GM19351 (cell line): ENCODE measurements at regions not wholly inside any gene's neighbourhood (a gene's known extent, or its start where the extent isn't known, plus 50 kb on each side); places are given as distances from the start of the nearest gene placed in this dataset.

ENCODE experiments used
- ATAC-seq: cut with Tn5 transposase; IDR thresholded peaks from one replicate; pipeline ENCODE4 v1.9.1; 2021; ENCODE audit warnings: mild to moderate bottlenecking, moderate library complexity; ENCODE audit not compliant: unreplicated experiment

DNA sequence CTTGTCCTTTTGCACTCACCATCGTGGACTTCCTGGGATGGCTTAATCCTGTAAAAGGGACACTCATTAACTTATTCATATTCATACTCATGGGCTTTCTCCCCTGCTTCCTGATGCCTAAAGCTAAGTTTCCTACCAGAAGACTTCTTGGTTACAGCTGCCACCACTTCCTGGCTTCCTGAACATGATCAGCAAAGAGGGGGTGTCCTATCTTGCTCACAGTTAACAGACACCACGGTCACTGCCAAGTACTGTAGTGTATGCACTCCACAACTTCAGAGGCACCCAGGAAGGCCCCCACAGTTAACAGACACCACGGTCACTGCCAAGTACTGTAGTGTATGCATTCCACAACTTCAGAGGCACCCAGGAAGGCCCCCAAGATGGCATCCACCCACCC lies 177.8 kb downstream of the SIPA1L2 start:
- no peak for ATAC-seq

DNA sequence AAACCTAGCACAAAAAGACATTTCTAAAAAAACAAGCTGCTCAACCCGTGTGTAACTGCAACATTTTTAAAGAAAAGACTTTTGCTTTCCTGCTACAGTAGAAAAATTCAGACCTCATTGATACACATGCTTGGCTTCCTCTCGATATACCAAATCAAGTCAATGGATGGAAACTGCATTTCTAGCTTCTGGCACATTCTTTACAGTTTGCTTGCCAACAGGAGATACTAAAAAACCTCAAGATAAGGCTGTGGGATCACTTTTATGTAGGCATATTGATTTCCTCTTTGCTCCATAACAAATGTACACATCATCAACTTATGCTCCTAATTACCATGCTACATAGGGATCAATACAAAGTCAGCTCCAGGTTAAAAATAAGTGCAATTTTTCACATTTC lies 178.4 kb downstream of the SIPA1L2 start:
- ATAC-seq, result no peak

DNA sequence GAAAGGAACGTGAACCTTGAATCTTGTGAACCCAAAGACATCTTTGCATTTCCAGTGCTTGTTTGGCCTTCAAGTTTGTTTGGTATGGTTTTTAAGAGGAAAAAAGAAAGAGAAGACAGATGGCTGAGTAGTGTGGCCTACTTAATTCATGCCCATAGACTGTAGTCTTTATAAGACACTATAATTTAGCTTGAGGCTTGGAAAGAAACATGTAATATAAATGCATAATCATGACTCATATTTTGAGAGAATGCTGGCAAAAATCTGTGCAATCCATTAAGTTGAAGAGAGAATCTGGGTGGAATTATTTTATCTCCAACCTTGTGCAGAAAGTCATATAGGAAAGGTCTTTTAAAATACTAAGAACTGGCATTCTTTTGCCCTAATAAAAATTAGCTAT lies 179.3 kb downstream of the SIPA1L2 start:
- no peak for ATAC-seq

DNA sequence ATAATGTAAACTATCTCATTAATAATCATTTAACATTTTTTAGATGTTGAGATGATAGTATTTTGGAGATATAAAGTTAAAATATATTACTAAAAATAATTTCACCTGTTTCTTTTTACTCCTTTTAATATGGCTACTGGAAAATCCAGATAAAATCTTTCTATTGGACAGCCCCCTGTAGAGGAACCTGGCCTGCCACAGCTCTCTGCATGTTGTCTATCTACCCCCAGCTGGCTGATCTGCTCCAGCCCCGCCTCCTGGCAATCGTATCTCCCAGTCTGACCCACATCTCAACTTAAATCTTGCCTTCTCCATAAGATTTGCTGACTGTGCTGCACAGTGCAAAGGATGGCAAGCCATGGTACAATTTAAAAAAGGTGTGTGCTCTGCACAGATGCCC lies 182.8 kb downstream of the SIPA1L2 start:
- no peak for ATAC-seq

DNA sequence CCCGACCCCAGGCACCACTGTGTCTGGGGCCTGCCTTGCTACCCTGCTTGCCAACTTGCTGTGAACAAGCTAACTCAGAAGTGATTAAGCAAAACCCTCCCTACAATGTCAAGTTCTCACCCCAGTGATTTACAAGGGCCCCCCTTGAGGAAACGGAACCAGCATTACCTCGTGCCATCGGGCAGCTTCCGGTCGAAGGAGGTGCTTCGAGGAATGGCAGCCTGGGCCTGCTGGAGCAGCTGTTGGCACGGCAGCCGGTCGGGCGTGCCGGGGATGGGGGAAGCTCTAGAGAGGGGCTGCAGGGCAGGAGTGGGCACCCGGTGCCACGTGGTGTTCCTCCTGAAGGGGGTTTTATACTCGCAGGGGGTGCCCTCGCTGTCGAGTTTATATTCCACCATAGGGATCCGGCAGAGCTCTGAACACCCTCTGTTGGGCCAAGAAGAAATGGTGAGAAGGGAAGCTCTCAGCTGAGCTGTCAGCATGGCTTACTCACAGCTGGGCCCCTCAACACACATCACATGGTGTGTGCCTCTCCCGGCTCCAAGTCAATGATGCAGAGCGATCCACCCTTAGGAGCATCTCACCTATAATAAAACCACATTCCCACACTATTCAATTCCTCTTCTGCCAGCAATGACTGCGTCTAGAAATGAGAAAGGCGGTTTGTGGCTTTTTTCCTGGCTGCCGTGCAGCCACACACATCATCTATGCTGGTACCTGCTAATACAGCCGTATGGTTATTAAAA lies 184.4 kb downstream of the SIPA1L2 start:
- ATAC-seq, result no peak

DNA sequence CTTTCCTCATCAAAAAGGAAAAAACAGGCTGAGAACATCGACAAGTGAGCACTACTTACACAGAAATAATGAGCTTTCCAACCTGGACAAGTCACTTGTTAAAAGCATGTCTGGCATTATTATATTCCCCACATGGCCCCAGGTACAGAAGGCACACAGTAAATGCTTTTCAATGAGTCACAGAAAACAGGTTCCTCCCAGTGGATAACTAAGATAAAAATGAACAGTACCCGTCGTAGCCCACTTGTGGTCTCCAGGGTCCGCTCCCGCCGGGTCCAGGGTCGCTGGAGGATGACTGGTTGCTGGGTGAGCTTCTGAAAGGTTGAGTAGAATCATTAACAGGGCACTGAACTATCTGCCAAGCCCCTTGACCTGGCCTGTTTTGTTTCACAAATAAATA lies 186.6 kb downstream of the SIPA1L2 start:
- no peak for ATAC-seq

DNA sequence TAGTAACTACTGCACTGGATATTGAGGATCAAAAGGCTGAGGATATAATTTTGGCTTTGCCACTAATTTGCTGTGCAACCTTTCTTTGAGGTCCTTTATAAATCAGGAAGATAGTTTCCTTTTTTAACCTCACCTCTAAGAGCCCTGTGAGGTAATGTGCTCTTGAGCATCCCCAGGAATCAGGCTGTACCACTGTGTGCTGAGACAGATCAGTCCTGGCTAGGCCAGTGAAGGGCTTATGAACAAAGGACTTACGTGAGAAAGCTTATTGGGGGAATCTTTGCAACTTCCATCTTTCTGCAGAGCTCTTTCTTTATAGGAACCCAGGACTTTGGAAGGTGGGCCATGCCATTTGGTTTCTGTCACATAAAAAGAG lies 188.9 kb downstream of the SIPA1L2 start:
- ATAC-seq, result no peak

DNA sequence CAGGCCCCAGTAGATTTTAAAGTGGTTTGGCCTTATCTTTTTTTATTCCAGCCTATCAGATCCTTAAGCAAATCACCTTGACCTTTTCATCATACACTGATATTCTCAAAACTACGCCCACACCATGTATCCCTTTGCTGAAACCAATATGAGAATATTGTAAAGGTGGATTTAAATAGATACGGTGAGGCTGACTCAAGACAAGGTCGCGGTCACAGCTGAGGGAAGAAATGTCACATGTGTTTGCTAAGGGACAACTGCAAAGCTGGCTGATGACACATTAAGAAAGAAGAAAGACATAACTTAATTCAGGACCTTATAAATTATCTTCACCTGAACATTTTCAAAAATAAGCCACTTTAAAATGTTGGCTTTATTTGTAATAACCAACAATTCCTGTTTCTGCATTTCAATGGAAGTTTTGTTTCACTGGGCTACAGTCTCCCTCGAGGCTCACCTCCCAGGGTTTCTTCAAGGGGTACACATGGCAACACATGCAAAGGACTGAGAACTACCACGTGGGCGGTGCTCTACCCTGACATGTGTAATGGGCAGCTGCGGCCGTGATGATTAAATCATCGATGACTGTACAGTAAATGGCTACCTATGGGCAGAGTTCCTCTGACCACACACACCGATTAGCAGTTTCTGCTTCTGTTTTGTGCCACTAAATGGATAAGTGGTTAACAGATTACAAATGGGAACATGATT lies 189.5 kb downstream of the SIPA1L2 start:
- peak; percentile 88 for ATAC-seq

DNA sequence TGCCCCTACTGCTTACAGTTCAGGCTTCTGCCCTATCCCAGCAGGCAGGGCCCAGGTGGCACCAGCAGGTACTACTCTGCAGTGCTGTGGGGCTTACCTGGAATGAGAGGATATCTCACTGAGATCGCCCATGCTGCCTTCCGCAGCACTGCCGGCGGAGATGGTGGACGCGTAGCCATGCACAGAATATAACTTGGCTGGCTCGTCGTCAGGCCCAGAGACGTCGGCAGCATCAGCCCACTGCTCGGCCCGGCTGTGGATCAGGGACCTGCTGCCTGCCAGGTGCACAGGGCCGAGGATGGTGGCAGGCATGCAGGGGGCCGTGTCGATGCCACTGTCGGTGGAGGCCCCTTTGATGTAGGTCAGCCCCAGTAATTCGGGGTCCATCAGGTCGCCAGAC lies 190.9 kb downstream of the SIPA1L2 start:
- ATAC-seq, result no peak

DNA sequence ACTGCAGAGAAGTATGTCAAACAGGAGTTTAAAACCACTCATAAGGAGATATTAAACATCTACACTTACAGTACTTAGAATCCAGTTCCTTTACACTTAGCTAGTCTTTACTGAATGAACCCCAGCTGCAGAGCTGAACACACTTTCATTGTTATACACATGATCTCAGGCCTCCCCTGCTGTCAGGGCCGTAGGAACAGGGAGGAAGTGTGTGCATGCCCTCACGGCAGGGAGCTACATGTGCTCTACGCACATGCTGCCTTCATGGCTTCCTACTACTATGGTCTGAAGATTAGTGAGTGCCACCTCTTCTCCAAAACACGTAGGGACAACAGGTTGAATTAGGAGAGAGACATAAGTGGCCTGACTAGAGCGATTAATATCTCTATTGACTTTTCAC lies 191.5 kb downstream of the SIPA1L2 start:
- ATAC-seq, result no peak

DNA sequence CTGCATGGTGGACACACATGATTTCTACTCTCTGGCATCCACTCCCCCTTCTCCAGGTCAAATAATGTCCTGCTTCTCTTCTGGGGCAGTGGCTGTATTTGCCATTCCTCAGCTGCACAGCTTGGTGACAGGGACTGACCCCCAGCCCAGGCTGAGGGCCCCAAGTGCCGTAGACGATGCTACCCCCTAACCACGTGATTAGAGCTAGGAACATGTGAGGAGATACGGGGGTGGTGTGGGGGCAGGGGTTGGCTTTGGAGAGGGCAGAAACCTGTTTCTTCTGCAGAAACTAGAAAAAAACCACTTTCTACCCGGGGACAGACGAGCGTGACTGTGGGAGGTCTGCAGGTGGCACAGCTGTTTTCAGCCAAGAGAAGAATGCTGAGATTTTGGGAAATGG lies 192.4 kb downstream of the SIPA1L2 start:
- no peak for ATAC-seq

DNA sequence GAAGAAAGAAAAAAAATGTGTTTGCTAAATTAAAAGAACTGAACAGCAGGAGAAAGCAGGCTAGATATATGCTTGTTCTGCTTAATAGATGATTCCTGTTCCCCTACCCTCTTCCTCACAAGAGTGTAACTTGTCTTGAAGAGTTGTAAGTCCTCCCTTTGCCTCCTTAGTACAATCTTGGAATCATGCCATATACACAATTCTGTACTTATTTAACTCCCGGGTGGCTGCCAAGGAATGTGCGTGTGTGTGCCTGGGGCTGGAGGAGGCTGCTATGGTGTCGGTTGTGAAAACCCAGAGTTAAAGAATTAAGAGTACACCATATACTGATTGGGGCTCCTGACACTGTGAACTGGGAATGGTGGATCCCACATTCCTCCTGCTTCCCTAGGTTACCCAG lies 194.2 kb downstream of the SIPA1L2 start:
- no peak for ATAC-seq

DNA sequence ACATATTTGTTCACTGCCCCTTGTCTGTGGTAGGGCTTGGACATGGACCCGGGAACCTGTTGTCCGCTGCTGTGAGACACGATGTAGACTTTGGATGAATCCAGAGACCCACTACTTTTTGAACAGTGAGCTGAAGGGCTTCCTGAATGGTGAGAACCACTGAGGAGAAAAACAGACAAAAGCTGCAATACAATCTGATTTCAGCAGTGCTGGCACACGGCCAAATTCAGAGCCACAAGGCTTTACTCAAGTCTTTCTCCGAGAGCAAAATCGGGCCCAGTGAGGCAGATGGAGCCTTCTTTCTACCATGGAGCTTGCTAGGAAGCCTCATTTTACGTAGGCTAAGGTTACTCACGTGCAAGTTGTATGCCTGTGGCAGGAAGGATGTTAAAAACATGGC lies 197.6 kb downstream of the SIPA1L2 start:
- no peak for ATAC-seq

DNA sequence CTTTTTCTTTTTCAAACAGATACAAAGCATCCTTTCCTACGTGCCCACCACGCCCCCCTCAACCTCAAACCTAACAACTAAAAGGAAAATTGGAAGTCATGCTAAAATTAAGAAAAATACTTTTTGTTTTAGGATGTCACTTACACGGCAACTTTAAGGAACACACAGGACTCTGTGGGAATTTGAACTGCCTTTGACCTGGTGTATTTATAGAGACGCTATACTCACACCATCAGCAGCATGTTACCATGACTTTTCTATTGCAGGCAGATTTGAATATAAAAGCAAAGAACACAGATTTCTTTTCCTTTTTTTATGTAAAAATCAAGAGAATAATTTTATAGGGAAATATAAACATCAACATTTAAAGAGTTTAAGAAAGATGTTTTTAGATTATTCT lies 198.2 kb downstream of the SIPA1L2 start:
- no peak for ATAC-seq

DNA sequence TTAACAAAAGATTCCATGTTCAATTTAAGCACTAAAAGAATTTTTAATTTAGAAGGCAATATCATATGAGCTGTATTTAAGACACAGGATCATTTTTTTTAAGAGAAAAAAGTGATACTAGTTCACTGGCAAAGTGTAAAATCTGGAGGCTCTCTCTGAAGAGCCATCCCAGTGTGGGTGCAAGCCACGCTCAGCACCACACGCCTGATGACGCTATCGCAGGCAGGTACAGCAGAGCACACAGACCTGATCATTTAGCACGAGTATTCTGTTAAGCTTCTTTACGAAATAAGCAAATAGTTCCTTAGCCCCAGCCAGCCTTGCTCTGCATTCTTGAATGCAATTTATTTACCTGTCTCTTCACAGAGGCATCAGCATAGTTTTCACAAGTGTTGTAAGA lies 198.6 kb downstream of the SIPA1L2 start:
- no peak for ATAC-seq

DNA sequence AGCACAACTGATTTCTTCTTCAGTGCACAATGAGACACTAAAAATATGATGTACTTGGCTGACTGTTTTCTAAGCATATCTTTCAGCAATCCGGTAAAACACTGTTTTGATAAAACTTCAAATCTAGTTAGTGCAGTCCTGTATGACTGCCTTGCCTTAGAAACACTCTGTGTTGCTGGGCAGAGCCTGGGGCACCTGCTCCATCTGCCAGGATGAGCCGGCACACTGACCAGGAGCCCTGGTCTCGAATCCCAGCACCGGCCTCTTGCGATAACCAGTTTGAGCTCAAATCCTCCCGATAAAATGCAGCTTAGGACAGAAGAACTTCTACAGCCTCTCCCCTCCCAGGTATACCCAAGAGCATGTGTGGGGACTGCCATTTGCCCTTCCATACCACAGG lies 199.5 kb downstream of the SIPA1L2 start:
- ATAC-seq, result no peak

DNA sequence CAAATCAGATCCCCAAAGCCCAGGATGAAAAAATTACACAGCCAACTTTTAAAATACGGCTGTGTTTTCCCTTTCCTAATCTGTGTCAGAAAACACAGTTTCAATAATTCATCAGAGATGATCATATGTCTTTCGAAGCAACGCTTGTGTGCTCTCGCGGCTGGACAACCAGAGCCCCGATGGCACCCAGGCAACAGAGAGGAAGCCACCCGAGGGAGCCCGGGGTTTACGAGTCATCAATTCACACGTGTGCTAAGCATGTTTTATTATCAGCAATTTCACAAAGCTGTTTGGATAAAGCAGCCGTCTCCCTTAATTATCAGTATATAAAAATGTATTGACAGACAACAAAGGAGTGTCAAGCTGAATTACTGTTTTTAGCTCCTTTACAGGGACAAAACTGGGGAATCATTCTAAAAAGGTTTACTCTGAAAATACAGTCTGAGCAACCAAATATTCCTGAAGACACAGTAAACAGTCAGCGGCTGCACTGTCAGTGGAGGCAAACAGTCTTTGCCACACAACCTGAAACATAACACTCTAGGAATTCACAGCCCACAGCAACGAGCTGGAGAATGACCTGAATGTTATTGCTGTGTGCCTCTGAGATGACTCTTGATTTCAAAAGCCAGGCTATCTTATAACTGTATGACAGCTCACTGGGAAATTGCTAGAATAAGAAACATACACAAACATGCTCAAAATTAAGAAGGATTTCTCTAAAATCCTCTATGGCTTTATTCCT lies 201.0 kb downstream of the SIPA1L2 start:
- no peak for ATAC-seq

DNA sequence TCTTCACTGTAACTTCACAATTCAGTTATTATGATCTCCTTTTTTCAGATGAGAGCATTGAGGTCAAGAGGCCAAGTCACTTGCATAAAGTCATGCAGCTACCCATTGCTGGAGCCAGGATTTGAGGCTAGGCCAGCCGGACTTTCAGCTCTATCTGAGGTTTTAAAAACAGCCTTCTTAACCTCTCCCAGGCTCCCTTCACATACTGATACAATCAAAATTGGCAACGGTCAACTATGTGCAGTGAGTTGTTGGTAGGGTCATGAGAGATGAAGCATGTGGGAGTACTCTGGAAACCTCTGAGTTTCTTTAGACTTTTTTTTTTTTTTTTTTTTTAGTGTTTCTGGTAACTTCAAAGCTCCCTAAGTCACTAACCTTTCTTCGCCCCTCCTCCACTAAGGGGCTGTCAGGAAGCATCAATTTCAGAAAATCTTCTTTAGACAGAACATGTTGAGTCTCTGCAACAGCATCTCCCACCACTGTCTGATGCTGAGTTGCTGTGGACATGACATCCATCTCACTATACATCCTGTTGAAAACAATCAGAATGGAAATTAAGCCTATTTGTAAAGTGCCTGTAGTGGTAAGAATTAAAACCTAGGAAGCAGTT lies 201.8 kb downstream of the SIPA1L2 start:
- ATAC-seq, result no peak

DNA sequence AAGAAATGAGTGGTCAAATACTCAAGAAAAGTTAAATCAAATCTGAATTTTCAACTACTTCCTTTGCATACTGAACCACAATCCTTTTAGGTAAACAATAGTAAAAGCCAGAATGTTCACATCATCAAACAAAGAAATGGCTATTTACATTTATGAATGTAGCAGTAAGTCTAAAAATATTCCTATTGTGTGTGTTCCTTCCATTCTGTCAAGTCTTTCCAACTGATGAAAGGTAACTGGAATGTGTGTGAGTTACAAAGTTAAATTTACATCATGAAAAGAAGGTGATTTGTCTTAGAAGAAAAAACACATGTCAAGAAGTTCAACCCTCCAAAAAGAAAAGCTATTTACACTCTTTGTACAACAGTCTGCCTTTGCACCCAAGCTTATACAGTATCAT lies 203.1 kb downstream of the SIPA1L2 start:
- ATAC-seq, result no peak

DNA sequence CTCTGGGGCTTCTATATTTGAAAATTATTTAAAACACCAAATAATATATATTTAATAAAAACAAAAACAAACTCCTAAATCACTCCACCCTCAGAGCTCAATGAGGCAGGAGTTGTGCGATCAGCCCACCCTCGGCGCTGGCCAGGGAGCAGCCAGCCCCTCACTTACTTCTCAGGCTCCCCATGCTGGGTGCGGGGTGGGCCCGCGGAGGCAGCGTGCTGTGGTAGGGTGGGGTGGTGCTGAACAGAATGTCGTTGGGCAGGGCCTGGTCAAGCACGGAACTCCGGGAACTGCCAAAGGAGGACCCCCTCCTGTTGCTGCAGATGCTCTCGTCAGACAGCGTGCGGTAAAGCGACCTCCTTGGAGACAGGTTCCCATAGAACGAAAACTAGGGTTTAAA lies 204.5 kb downstream of the SIPA1L2 start:
- no peak for ATAC-seq

DNA sequence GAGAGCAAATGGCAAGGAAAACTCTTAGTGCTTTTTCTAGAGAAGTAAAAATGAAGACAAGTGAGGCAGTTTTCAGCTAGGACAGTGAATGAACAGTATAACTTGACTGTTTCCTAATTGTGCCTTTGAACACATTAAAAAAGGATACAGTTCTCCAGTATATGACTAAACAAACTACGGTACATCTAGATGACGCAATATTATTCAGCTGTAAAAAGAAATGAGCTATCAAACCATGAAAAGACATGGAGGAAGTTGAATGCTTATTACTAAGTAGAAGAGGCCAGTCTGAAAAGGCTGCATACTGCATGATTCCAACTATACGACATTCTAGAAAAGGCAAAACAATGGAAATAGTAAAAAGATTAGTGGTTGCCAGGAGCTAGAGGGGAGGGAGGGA lies 206.3 kb downstream of the SIPA1L2 start:
- ATAC-seq, result no peak

DNA sequence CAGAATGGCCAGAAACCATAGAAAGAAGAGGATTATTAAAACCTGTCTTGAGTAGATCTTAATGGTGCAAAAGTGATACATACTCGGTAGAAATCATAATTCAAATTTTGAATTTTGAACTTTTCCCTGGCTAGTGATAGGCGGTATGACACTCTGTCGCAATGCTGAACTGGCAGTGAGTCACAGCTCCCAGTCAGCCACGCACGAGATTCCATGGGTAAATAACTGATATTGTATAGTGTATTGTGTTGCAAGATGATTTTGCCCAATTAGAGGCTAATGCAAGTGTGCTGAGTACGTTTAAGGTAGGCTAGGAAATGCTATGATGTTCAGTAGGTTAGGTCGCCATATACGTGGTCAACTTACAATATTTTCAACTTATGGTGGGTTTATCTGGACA lies 207.0 kb downstream of the SIPA1L2 start:
- no peak for ATAC-seq
